Body of pancreas (tissue), 4 donors: ENCODE measurements at regions not wholly inside any gene's neighbourhood (a gene's known extent, or its start where the extent isn't known, plus 50 kb on each side); places are given as distances from the start of the nearest gene placed in this dataset.

Experiments used
- CTCF ChIP-seq, 7 experiments: fragments of 450-650 bp in 4 of 7; fragments of 200-600 bp in 3 of 7; sonication (generic) in 3 of 7; IDR thresholded peaks; one replicate each; pipeline ENCODE4 v1.5.1; 2016 to 2019; ENCODE audit warnings: antibody characterized with exemption in 7 of 7
- POLR2A ChIP-seq, 3 donors: fragments of 450-650 bp; IDR thresholded peaks; one replicate each; pipeline ENCODE4 v1.6.1; 2016; ENCODE audit warnings: antibody characterized with exemption in 3 of 3, mild to moderate bottlenecking in 2 of 3

GRCh38 chr6:94121094-94121493 is 701.7 kb upstream of the EPHA7 start:
- no peak for TF ChIP-seq CTCF (IDR thresholded peaks at IDR 0.05)
- TF ChIP-seq POLR2A (IDR thresholded peaks at IDR 0.05): no peak
